ENCODE measurements at regions not wholly inside any gene's neighbourhood (a gene's known extent, or its start where the extent isn't known, plus 50 kb on each side); places are given as distances from the start of the nearest gene placed in this dataset.
"Not testable (repeated sequence)": the region's sequence is repeated elsewhere in the genome, so short reads cannot be mapped to it uniquely, and the experiment has no call there.

DNA sequence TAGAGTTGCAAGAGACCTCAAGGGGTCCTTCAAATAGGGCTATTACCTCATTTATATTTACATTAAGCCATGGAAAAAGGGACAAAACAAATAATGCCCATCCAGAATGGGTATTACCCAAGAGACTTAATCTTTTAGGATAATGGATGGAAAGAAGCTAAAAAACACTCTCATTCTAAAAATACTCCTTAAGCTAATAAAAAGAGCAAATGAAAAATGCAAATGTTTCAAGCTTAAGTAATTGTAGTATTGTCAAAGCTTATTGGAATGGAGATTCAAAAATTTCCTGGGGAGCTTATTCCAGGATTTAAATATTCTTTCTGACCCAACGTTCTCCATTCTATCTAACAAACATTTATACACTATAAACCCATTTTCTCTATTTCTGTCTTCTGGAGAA lies 107.8 kb upstream of the SPIN4 start:
- no peak for DNase-seq

DNA sequence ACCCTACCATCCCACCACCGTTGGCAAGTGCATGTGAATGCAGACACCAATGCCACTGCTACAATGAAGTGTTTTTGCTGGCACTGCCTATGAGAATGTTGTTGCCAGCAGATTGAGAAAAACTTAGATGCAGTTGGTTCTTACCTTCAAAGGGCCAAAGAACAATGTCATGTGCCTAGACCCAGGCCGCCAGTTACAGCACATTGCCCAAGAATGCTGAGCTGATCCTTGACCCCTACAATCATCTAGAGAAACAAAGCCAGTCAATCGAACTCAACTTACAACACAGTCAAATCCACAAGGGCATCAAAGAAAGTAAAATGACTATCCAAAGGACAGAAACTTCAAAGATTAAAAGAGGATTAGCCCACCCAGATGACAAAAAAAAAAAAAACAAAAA lies 102.4 kb upstream of the SPIN4 start:
- DNase-seq, result no peak

GRCh38 chrX:63441717-63442116 lies 90.6 kb upstream of the SPIN4 start:
- no peak for DNase-seq

DNA sequence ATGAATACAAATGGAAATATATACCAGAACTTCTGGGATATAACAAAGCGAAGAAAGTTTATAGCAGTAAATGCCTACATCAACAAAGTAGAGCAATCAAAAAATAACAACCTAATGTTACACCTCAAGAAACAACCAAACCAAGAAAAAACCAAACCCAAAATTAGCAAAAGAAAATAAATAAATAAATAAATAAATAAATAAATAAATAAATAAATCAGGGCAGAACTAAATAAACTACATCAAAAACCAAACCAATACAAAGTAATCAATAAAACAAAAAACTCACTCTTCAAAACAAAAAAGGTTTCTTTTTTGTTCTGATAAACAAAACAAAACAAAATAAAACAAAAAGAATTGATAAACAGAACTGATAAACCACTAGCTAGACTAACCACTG lies 88.4 kb upstream of the SPIN4 start:
- DNase-seq, result no peak

DNA sequence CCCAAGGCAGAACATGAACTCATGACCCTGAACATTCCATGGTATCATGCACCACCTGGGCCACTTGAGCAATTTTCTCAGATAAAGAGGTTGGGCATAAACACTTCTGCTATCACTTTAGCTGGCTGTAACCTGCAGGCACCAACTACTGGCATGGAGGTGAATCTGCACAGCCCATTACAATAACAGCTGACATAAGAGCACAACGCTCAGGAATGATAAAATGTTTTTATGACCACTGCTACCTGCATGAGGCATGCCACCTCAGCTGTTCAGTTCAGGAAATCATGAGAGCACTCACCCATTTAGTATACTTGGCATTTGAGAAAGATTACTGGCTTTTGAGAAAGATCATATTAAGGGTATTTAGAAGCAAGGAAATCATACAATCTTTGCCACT lies 85.7 kb upstream of the SPIN4 start:
- DNase-seq, result no peak

DNA sequence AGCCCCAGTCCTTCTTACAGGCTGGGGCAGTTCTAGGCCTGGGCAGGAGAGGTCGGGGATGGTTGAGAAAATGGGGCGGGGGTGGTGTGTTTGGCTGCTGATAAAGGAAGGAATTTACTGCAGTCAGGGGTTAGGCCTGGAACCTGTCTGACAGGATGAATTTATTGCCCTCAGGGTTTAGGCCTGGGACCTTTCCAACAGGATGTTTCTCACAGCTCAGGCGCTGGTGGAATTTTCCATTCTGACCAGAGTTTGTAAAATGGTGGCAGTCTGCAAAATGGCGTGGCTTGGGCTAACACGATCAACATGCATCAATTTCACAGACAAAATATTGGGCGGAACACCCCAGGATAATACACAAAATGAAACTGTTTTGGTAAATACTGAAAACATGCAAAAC lies 83.5 kb upstream of the SPIN4 start:
- DNase-seq, result no peak

DNA sequence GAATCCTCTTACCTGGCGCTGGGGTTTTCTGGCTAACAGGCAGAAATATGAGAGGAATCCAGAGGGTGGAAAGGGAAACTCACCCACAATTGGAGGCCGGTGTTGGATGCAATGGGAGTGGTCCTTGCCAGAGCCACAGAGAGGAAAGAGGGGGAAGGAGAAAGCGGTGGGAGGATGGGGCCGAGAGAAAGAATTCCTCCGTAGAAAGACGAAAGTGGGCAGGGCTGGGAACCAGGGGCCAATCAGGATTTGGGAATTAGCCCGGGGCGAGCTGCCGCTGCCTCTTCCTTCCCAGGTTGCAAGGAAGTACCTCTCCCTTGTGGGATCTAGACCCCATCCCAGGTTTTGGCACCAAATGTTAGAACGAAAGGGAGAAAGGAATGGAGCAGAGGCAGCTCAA lies 83.1 kb upstream of the SPIN4 start:
- DNase-seq, result no peak

- no peak for DNase-seq
These were observed 78.9 kb upstream of the SPIN4 start for GRCh38 chrX:63430026-63430425.

DNA sequence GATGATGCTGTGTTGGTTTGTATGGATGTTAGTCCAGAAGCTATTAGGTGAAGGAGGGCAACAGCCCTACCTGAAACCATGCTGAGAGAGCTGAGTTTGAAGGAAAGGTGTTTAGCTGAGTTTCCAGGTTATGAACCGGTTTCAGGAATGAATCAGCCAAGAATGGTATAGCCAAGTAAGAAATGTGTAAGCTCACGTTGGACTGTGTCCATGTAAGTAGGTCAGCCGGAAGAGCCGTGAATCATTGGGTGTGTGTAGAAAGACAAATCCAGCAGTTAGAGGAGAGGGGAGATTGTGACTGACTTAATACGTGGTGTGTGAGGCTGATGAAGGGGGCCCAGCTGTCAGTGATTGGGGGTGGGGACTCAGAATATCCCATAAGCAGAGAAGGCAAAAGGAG lies 77.2 kb upstream of the SPIN4 start:
- DNase-seq, result no peak

GRCh38 chrX:63426519-63426918 lies 75.4 kb upstream of the SPIN4 start:
- no peak for DNase-seq

GRCh38 chrX:63424063-63424462 lies 72.9 kb upstream of the SPIN4 start:
- DNase-seq, result no peak

DNA sequence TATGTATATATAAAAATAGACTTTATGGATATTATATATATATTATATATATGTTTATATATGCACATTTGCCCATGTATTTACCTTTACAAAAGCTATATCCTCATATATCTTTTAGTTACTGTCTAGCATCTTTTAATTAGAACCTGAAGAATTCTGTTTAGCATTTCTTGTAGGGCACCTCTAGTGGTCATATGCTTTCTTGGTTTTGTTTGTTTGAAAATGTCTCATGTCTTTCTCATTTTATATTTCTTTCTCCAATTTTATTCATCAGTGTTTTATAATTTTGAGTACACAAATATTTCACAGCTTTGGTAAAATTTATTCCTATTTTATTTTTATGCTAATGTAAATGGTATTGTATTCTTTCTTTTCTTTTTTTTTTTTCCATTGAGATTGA lies 70.3 kb upstream of the SPIN4 start:
- no peak for DNase-seq

DNA sequence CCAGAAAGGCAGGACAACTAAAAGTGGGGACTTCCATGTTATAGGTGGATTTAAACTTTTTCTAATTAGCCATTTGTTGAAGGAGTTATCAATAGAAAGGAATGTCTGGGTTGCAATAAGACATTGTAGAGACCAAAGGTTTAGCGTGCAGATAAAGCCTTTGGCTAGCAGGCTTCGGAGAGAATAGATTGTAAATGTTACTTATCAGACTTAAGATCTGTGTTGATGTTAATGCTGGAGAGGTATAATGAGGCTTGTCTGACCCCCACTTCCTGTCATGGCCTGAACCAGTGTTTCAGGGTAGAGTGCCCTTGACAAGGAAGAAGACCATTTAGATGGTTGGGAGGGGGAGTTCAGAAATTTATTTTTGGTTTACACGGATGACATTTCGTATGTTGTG lies 67.1 kb upstream of the SPIN4 start:
- no peak for DNase-seq

DNA sequence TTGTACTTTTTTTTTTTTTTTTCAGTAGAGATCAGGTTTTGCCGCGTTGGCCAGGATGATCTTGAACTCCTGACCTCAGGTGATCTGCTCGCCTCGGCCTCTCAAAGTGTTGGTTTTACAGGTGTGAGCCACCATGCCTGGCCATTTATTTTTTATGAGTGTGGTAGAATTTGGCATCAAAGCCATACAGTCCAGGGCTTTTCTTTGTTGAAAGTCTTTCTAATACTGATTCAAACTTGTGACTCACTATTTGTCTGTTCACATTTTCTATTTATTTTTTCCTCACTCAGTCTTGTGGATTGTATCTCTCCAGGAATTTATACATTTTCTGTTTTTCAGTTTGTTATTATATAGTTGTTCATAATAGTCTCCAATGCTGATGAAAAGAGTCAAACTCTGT lies 66.5 kb upstream of the SPIN4 start:
- DNase-seq, result no peak

GRCh38 chrX:63409934-63410333 lies 58.8 kb upstream of the SPIN4 start:
- not testable (repeated sequence) for DNase-seq

DNA sequence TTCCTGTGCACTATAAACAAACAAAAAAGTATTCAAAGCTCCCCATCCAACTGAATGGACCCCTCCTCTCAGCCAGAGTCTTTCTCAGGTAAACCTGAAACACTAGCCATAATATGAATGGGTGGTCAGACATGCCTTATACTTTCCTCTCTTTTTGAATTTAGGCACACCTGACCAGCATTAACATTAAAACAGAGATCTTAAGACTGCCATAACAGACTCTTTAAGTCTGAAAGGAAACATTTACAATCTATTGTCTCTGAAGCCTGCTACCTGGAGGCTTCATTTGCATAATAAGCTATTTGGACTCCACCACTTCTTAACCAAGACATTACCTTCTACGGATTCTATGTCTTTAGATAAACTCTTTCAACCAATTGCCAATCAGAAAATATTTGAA lies 56.9 kb upstream of the SPIN4 start:
- DNase-seq, result no peak

DNA sequence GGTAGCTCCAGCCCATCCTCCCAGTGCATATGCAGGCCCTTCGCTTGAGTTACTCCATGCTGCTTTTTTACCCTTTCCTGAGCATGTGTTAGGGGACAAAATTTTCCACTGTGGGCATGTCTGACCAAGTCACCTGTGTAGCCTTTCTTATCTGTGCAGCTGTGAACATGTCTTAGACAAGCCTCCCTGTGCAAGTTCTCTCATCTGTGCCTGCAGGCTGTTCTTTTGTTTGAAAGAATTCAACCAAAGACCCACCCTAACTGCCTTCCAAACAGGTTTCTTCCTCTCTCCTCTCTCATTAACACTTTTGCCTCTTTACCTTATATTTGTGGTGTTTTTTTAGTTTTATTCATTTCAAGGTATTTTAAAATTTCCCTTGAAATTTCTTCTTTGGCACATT lies 53.2 kb upstream of the SPIN4 start:
- no peak for DNase-seq

DNA sequence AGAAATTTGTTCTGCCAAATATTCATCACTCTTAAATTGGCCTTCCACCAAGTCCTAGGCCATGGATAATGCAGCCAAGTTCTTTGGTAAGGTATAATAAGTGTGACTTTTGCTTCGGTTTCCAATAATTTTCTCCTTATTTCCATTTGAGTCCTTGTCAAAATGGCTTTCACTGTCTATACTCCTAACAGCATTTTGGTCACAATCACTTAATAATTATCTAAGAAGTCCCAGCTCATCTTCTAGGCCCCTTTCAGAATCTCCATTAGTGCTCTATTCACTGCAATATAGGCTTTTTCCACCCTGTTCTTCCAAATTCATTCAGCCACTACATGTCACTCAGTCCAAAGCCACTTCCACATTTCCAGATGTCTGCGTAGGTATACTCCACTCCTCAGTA lies 51.0 kb upstream of the SPIN4 start:
- no peak for DNase-seq

Data from midbrain (tissue), 1 donor.